OCI-LY3 (cell line): ENCODE measurements at regions not wholly inside any gene's neighbourhood (a gene's known extent, or its start where the extent isn't known, plus 50 kb on each side); places are given as distances from the start of the nearest gene placed in this dataset.

Experiments used
- CTCF ChIP-seq: fragments of 200-600, 300-600 bp; sonication (generic); IDR thresholded peaks from 2 replicates; pipeline ENCODE4 v1.5.1; 2014; ENCODE audit warnings: antibody characterized with exemption, low read length, low read depth
- EZH2phosphoT487 ChIP-seq: fragments of 200-600 bp; shearing (Covaris generic); IDR thresholded peaks from 2 replicates; pipeline ENCODE4 v1.6.1; 2018; ENCODE audit warnings: antibody characterized with exemption, mixed run types, low read depth

GRCh38 chr13:75010941-75011340 lies 471.0 kb downstream of the TBC1D4 start:
- TF ChIP-seq CTCF (no peak), EZH2phosphoT487 (no peak)
